Thoracic aorta (tissue), 2 donors: ENCODE measurements at regions not wholly inside any gene's neighbourhood (a gene's known extent, or its start where the extent isn't known, plus 50 kb on each side); places are given as distances from the start of the nearest gene placed in this dataset.
A peak's percentile ranks its signal among the peaks of the same experiment; 100 is the strongest.

Source experiments
- ATAC-seq: fragments of 150-250 bp; one replicate; pipeline ENCODE4 v1.8.0; 2017; ENCODE audit warnings: low read depth; ENCODE audit not compliant: insufficient number of reproducible peaks, low FRiP score
- DNase-seq: peaks from one replicate; pipeline ENCODE4 v3.0.0-alpha.2; 2020; ENCODE audit warnings: low spot score
- H3K27ac ChIP-seq, 2 donors: fragments of 200-600 bp; sonication (generic); 1 replicate in 1 of 2; 2 replicates in 1 of 2; pipeline ENCODE4 v1.5.1; 2016; ENCODE audit warnings: mild to moderate bottlenecking in 2 of 2, moderate library complexity in 2 of 2
- H3K27me3 ChIP-seq: fragments of 200-600 bp; sonication (generic); replicated peaks from 2 replicates; pipeline ENCODE4 v1.6.0; 2016; ENCODE audit warnings: mild to moderate bottlenecking; ENCODE audit not compliant: insufficient read depth
- H3K36me3 ChIP-seq: fragments of 200-600 bp; sonication (generic); one replicate; pipeline ENCODE4 v1.5.1; 2016
- H3K4me1 ChIP-seq, 2 donors: fragments of 200-600 bp; sonication (generic); 1 replicate in 1 of 2; 2 replicates in 1 of 2; pipeline versions ENCODE4 v1.5.1 to v1.6.0; 2016; ENCODE audit warnings: low read depth in 2 of 2, mild to moderate bottlenecking in 1 of 2; ENCODE audit not compliant: control insufficient read depth in 1 of 2
- H3K4me3 ChIP-seq: fragments of 200-600 bp; sonication (generic); 2 replicates; pipeline ENCODE4 v1.5.1; 2016; ENCODE audit warnings: mild to moderate bottlenecking
- H3K9me3 ChIP-seq: fragments of 200-600 bp; sonication (generic); 2 replicates; pipeline ENCODE4 v1.5.1; 2016
- CTCF ChIP-seq: fragments of 200-600 bp; sonication (generic); IDR thresholded peaks from one replicate; pipeline ENCODE4 v1.5.1; 2019; ENCODE audit warnings: antibody characterized with exemption

GRCh38 chr5:34562791-34563190, 93.3 kb upstream of the RAI14 start:
- Histone ChIP-seq H3K4me3 (no peak overlapping the region), H3K27me3 (no peaks in the 10 kb centered on the region), H3K36me3 (no peaks in the 10 kb centered on the region), H3K27ac (no peak overlapping the region), H3K9me3 (no peaks in the 10 kb centered on the region), H3K4me1 (peaks cover 3 to 18% of the 10 kb centered on the region in 2 donors)
- no peak for TF ChIP-seq CTCF
- DNase-seq, result no peak
- ATAC-seq, result no peak

GRCh38 chr5:34563269-34563668, 92.9 kb upstream of the RAI14 start:
- Histone ChIP-seq H3K27ac (no peak overlapping the region), H3K36me3 (no peaks in the 10 kb centered on the region), H3K9me3 (no peaks in the 10 kb centered on the region), H3K4me1 (peaks cover 3 to 18% of the 10 kb centered on the region in 2 donors), H3K4me3 (no peak overlapping the region), H3K27me3 (no peaks in the 10 kb centered on the region)
- DNase-seq (no peak), ATAC-seq (no peak)
- no peak for TF ChIP-seq CTCF

- peak overlapping the region in 1 of 2 donors; percentile 34 for H3K27ac ChIP-seq
- DNase-seq, result no peak
- H3K27me3 ChIP-seq, result no peaks in the 10 kb centered on the region
- H3K9me3 ChIP-seq, result no peaks in the 10 kb centered on the region
- H3K4me3 ChIP-seq, result peak overlapping the region; percentile 35
- no peaks in the 10 kb centered on the region for H3K36me3 ChIP-seq
- TF ChIP-seq CTCF, result no peak
- no peak for ATAC-seq
- peaks cover 3 to 18% of the 10 kb centered on the region in 2 donors for H3K4me1 ChIP-seq
These were observed 92.0 kb upstream of the RAI14 start for GRCh38 chr5:34563931-34564709.

- Histone ChIP-seq H3K27ac (peak overlapping the region in 1 of 2 donors; percentile 34), H3K4me1 (peaks cover 3 to 18% of the 10 kb centered on the region in 2 donors), H3K27me3 (no peaks in the 10 kb centered on the region), H3K9me3 (no peaks in the 10 kb centered on the region), H3K36me3 (no peaks in the 10 kb centered on the region), H3K4me3 (peak overlapping the region; percentile 35)
- DNase-seq (no peak), ATAC-seq (no peak)
- TF ChIP-seq CTCF, result no peak
These were observed 91.4 kb upstream of the RAI14 start for GRCh38 chr5:34564710-34565235.

- Histone ChIP-seq H3K36me3 (no peaks in the 10 kb centered on the region), H3K4me3 (no peak overlapping the region), H3K4me1 (peaks cover 8 to 13% of the 10 kb centered on the region in 2 donors), H3K27me3 (no peaks in the 10 kb centered on the region), H3K9me3 (no peaks in the 10 kb centered on the region), H3K27ac (no peak overlapping the region)
- DNase-seq, result no peak
- TF ChIP-seq CTCF, result no peak
- no peak for ATAC-seq
These were observed 86.0 kb upstream of the RAI14 start for GRCh38 chr5:34570143-34570542.
